SU-DHL-6 (cell line): ENCODE measurements at regions not wholly inside any gene's neighbourhood (a gene's known extent, or its start where the extent isn't known, plus 50 kb on each side); places are given as distances from the start of the nearest gene placed in this dataset.

Experiments
- H2AFZ ChIP-seq: fragments of 200-600 bp; sonication (generic); 2 replicates; pipeline ENCODE4 v1.6.1; 2014; ENCODE audit warnings: low read depth, mild to moderate bottlenecking, moderate library complexity, mixed read lengths, antibody characterized with exemption, low read length; ENCODE audit not compliant: severe bottlenecking
- H3F3A ChIP-seq: fragments of 200-600 bp; shearing (Covaris generic); 2 replicates; pipeline ENCODE4 v1.6.0; 2016; ENCODE audit warnings: antibody characterized with exemption, mild to moderate bottlenecking; ENCODE audit not compliant: insufficient read depth
- H3K27ac ChIP-seq: fragments of 200-600 bp; sonication (generic); 2 replicates; pipeline ENCODE4 v1.5.1; 2016; ENCODE audit warnings: low read depth, mild to moderate bottlenecking, low read length, moderate library complexity, mixed read lengths
- H3K27me3 ChIP-seq: fragments of 200-600 bp; sonication (generic), shearing (Covaris generic); 2 replicates; pipeline ENCODE4 v1.6.0; 2014; ENCODE audit warnings: mild to moderate bottlenecking, low read length
- H3K36me3 ChIP-seq: fragments of 200-600 bp; sonication (generic); 2 replicates; pipeline ENCODE4 v1.6.1; 2014; ENCODE audit warnings: mild to moderate bottlenecking, low read length, mixed read lengths
- H3K4me2 ChIP-seq: fragments of 300-600, 200-600 bp; shearing (Covaris generic), sonication (generic); 2 replicates; pipeline ENCODE4 v1.6.0; 2014; ENCODE audit warnings: low read length, low read depth, mild to moderate bottlenecking; ENCODE audit not compliant: poor library complexity, severe bottlenecking
- H3K4me3 ChIP-seq: fragments of 200-600 bp; sonication (generic); 2 replicates; pipeline ENCODE4 v1.5.1; 2014; ENCODE audit warnings: antibody characterized with exemption, low read length, mild to moderate bottlenecking, mixed read lengths; ENCODE audit not compliant: insufficient read depth, poor library complexity, severe bottlenecking
- H3K79me2 ChIP-seq: fragments of 200-600 bp; sonication (generic); 2 replicates; pipeline ENCODE4 v1.6.1; 2014; ENCODE audit warnings: mild to moderate bottlenecking, low read length, moderate library complexity; ENCODE audit not compliant: insufficient read depth
- H3K9ac ChIP-seq: fragments of 200-600 bp; sonication (generic); 2 replicates; pipeline ENCODE4 v1.7.0; 2014; ENCODE audit warnings: mild to moderate bottlenecking, low read length
- H3K9me2 ChIP-seq: fragments of 200-600 bp; sonication (generic); replicated peaks from 2 replicates; pipeline ENCODE4 v1.6.1; 2014; ENCODE audit warnings: low read length; ENCODE audit not compliant: insufficient read depth
- H3K9me3 ChIP-seq: fragments of 200-600 bp; sonication (generic); 2 replicates; pipeline ENCODE4 v1.6.1; 2014; ENCODE audit warnings: low read length, mixed read lengths; ENCODE audit not compliant: insufficient read depth
- H4K20me1 ChIP-seq: fragments of 200-600 bp; sonication (generic); 2 replicates; pipeline ENCODE4 v1.6.1; 2014; ENCODE audit warnings: low read depth, mild to moderate bottlenecking, antibody characterized with exemption, low read length, moderate library complexity, mixed read lengths
- EZH2phosphoT487 ChIP-seq: fragments of 200-600 bp; sonication (generic), shearing (Covaris generic); conservative IDR thresholded peaks from 2 replicates; pipeline ENCODE4 v1.6.1; 2018; ENCODE audit warnings: mild to moderate bottlenecking, antibody characterized with exemption, low read length, moderate library complexity, mixed read lengths
- TF ChIP-seq, protein P1 (sequence below): fragments of 200-600 bp; sonication (generic); IDR thresholded peaks from one replicate; pipeline ENCODE4 v1.5.1; 2017; ENCODE audit warnings: antibody characterized with exemption, mild to moderate bottlenecking, low read length, moderate library complexity; ENCODE audit not compliant: insufficient read depth, poor library complexity, severe bottlenecking

- no peaks in the 10 kb centered on the region for H3K36me3 ChIP-seq
- no peak overlapping the region for H3K9ac ChIP-seq
- no peaks in the 10 kb centered on the region for H3K9me2 ChIP-seq
- H3K27me3 ChIP-seq = no peaks in the 10 kb centered on the region
- no peaks in the 10 kb centered on the region for H3K79me2 ChIP-seq
- no peak overlapping the region for H3K4me2 ChIP-seq
- H3K9me3 ChIP-seq = peaks cover 7% of the 10 kb centered on the region; the same call in 1 of the 2 replicates
- H3K27ac ChIP-seq = no peak overlapping the region
- no peak for TF ChIP-seq EZH2phosphoT487
- TF ChIP-seq, protein P1, sequence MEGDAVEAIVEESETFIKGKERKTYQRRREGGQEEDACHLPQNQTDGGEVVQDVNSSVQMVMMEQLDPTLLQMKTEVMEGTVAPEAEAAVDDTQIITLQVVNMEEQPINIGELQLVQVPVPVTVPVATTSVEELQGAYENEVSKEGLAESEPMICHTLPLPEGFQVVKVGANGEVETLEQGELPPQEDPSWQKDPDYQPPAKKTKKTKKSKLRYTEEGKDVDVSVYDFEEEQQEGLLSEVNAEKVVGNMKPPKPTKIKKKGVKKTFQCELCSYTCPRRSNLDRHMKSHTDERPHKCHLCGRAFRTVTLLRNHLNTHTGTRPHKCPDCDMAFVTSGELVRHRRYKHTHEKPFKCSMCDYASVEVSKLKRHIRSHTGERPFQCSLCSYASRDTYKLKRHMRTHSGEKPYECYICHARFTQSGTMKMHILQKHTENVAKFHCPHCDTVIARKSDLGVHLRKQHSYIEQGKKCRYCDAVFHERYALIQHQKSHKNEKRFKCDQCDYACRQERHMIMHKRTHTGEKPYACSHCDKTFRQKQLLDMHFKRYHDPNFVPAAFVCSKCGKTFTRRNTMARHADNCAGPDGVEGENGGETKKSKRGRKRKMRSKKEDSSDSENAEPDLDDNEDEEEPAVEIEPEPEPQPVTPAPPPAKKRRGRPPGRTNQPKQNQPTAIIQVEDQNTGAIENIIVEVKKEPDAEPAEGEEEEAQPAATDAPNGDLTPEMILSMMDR = no peak
- no peak overlapping the region for H3K4me3 ChIP-seq
- no peaks in the 10 kb centered on the region for H3F3A ChIP-seq
- H4K20me1 ChIP-seq = no peaks in the 10 kb centered on the region
- H2AFZ ChIP-seq = no peak overlapping the region
These were observed 109.3 kb upstream of the MSX1 start for GRCh38 chr4:4750187-4750586.

GRCh38 chr4:4749137-4749536 is 110.3 kb upstream of the MSX1 start:
- no peak overlapping the region for H2AFZ ChIP-seq
- no peaks in the 10 kb centered on the region for H3K27me3 ChIP-seq
- H3K4me3 ChIP-seq = no peak overlapping the region
- H3K27ac ChIP-seq = no peak overlapping the region
- no peaks in the 10 kb centered on the region for H3K36me3 ChIP-seq
- no peak overlapping the region for H3K4me2 ChIP-seq
- no peak overlapping the region for H3K9ac ChIP-seq
- no peaks in the 10 kb centered on the region for H4K20me1 ChIP-seq
- no peak for TF ChIP-seq EZH2phosphoT487
- TF ChIP-seq, protein P1 = no peak
- H3K9me3 ChIP-seq = peaks cover 7% of the 10 kb centered on the region; the same call in 1 of the 2 replicates
- H3K9me2 ChIP-seq = no peaks in the 10 kb centered on the region
- H3K79me2 ChIP-seq = no peaks in the 10 kb centered on the region
- no peaks in the 10 kb centered on the region for H3F3A ChIP-seq

GRCh38 chr4:4746444-4746843 is 113.0 kb upstream of the MSX1 start:
- H3K36me3 ChIP-seq = no peaks in the 10 kb centered on the region
- no peak overlapping the region for H3K4me2 ChIP-seq
- H3K9me2 ChIP-seq = no peaks in the 10 kb centered on the region
- H2AFZ ChIP-seq = no peak overlapping the region
- no peaks in the 10 kb centered on the region for H4K20me1 ChIP-seq
- no peaks in the 10 kb centered on the region for H3F3A ChIP-seq
- H3K9me3 ChIP-seq = peaks cover 7% of the 10 kb centered on the region; the same call in 1 of the 2 replicates
- no peak overlapping the region for H3K27ac ChIP-seq
- H3K9ac ChIP-seq = no peak overlapping the region
- TF ChIP-seq EZH2phosphoT487 = no peak
- TF ChIP-seq, protein P1 = no peak
- no peaks in the 10 kb centered on the region for H3K27me3 ChIP-seq
- H3K79me2 ChIP-seq = no peaks in the 10 kb centered on the region
- no peak overlapping the region for H3K4me3 ChIP-seq

DNA sequence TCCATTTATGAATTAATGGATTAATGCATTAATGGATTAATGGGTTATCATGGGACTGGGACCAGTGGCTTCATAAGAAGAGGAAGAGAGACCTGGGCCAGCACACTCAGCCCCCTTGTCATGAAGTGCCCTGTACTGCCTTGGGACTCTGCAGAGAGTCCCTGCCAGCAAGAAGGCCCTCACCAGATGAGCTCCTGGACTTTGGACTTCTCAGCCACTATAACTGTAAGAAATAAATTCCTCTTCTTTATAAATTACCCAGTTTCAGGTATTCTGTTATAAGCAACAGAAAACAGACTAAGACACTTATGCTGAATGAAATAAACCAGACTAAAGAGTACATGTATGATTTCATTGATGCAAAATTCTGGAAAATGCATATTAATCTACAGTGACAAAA is 119.4 kb upstream of the MSX1 start:
- H3K27ac ChIP-seq = no peak overlapping the region
- no peaks in the 10 kb centered on the region for H3F3A ChIP-seq
- no peaks in the 10 kb centered on the region for H3K9me2 ChIP-seq
- H3K79me2 ChIP-seq = no peaks in the 10 kb centered on the region
- no peaks in the 10 kb centered on the region for H3K36me3 ChIP-seq
- H4K20me1 ChIP-seq = no peaks in the 10 kb centered on the region
- TF ChIP-seq EZH2phosphoT487 = no peak
- TF ChIP-seq, protein P1 = no peak
- H2AFZ ChIP-seq = no peak overlapping the region
- H3K4me3 ChIP-seq = no peak overlapping the region
- no peak overlapping the region for H3K9ac ChIP-seq
- H3K4me2 ChIP-seq = no peak overlapping the region
- H3K9me3 ChIP-seq = no peaks in the 10 kb centered on the region
- no peaks in the 10 kb centered on the region for H3K27me3 ChIP-seq
